Keratinocyte (primary cell): ENCODE measurements at regions not wholly inside any gene's neighbourhood (a gene's known extent, or its start where the extent isn't known, plus 50 kb on each side); places are given as distances from the start of the nearest gene placed in this dataset.

Experiments used
- DNase-seq: peaks from one replicate; pipeline ENCODE4 v3.0.0-alpha.2; 2011; ENCODE audit warnings: low read depth, missing footprints, low spot score
- FAIRE-seq: peaks from 2 replicates; lab custom pipeline; 2011; peaks lifted over from hg19 to GRCh38; lab: Jason Lieb, UNC
- H2AFZ ChIP-seq: 2 replicates; pipeline ENCODE4 v1.6.0; 2012; ENCODE audit warnings: low read length, control low read depth, inconsistent platforms; ENCODE audit not compliant: control insufficient read depth
- H3K27ac ChIP-seq: 2 replicates; pipeline ENCODE4 v1.5.1; 2011; ENCODE audit warnings: low read length; ENCODE audit not compliant: control insufficient read depth, insufficient read depth
- H3K27me3 ChIP-seq: 3 replicates; pipeline ENCODE4 v1.6.0; 2011; ENCODE audit warnings: low read length; ENCODE audit not compliant: control insufficient read depth, insufficient read depth; ENCODE audit errors: extremely low read depth
- H3K36me3 ChIP-seq, 2 experiments: 2 replicates in 1 of 2; 3 replicates in 1 of 2; pipeline ENCODE4 v1.5.1; 2011; ENCODE audit warnings: low read length in 2 of 2, mild to moderate bottlenecking in 1 of 2; ENCODE audit not compliant: control insufficient read depth in 2 of 2, insufficient read depth in 2 of 2; ENCODE audit errors: extremely low read depth in 1 of 2
- H3K4me1 ChIP-seq: 3 replicates; pipeline ENCODE4 v1.5.1; 2011; ENCODE audit warnings: low read length; ENCODE audit not compliant: control insufficient read depth, insufficient read depth; ENCODE audit errors: extremely low read depth
- H3K4me2 ChIP-seq: 3 replicates; pipeline ENCODE4 v1.6.0; 2011; ENCODE audit warnings: low read depth, low read length; ENCODE audit not compliant: control insufficient read depth, insufficient read depth; ENCODE audit errors: extremely low read depth
- H3K4me3 ChIP-seq, 3 experiments: fragments of 200-600 bp in 1 of 3; sonication (generic) in 1 of 3; 2 replicates in 2 of 3; 3 replicates in 1 of 3; pipeline ENCODE4 v1.5.1; 2011 to 2016; ENCODE audit warnings: low read length in 3 of 3, mild to moderate bottlenecking in 3 of 3, control low read depth in 2 of 3, inconsistent platforms in 1 of 3, low read depth in 1 of 3, mixed read lengths in 1 of 3, mixed run types in 1 of 3, moderate library complexity in 1 of 3; ENCODE audit not compliant: control insufficient read depth in 2 of 3, insufficient read depth in 2 of 3; ENCODE audit errors: extremely low read depth in 1 of 3
- H3K79me2 ChIP-seq: 2 replicates; pipeline ENCODE4 v1.6.0; 2012; ENCODE audit warnings: low read length; ENCODE audit not compliant: control insufficient read depth, insufficient read depth
- H3K9ac ChIP-seq: 3 replicates; pipeline ENCODE4 v1.6.0; 2011; ENCODE audit warnings: low read length; ENCODE audit not compliant: control insufficient read depth, insufficient read depth; ENCODE audit errors: extremely low read depth
- H3K9me1 ChIP-seq: 3 replicates; pipeline ENCODE4 v1.6.0; 2011; ENCODE audit warnings: low read length; ENCODE audit not compliant: control insufficient read depth, insufficient read depth; ENCODE audit errors: extremely low read depth
- H3K9me3 ChIP-seq: 2 replicates; pipeline ENCODE4 v1.5.1; 2012; ENCODE audit warnings: low read depth, low read length; ENCODE audit not compliant: control insufficient read depth
- H4K20me1 ChIP-seq: 3 replicates; pipeline ENCODE4 v1.6.0; 2011; ENCODE audit warnings: low read length; ENCODE audit not compliant: control insufficient read depth, insufficient read depth; ENCODE audit errors: extremely low read depth
- CTCF ChIP-seq, 3 experiments: IDR thresholded peaks in 1 of 3; conservative IDR thresholded peaks in 1 of 3; optimal IDR thresholded peaks in 1 of 3; 2 replicates in 2 of 3; 3 replicates in 1 of 3; pipeline versions ENCODE3 to v1.5.1; 2011; ENCODE audit warnings: low read length in 3 of 3, mild to moderate bottlenecking in 3 of 3, moderate library complexity in 2 of 3, control low read depth in 1 of 3, inconsistent platforms in 1 of 3; ENCODE audit not compliant: insufficient read depth in 2 of 3; ENCODE audit errors: extremely low read depth in 1 of 3
- EZH2 ChIP-seq: IDR thresholded peaks from one replicate; pipeline ENCODE4 v1.6.1; 2012; ENCODE audit warnings: inconsistent platforms, mild to moderate bottlenecking, low read length, moderate library complexity
- dilution Hi-C: fragments of 300-500 bp; cut with MboI; formaldehyde crosslinking; loops from one replicate; pipeline ENCODE4 v1.7.0; 2020; ENCODE audit warnings: low sequenced_read_pairs; ENCODE audit not compliant: extremely low pct_ligation_motif_present

GRCh38 chr20:48234951-48235350, 449.7 kb upstream of the SULF2 start:
- Histone ChIP-seq H3K4me3 (no peak overlapping the region), H3K27me3 (peaks cover 13% of the 10 kb centered on the region), H3K4me2 (no peak overlapping the region), H3K9ac (no peak overlapping the region), H3K27ac (no peak overlapping the region), H3K79me2 (no peaks in the 10 kb centered on the region), H3K4me1 (no peaks in the 10 kb centered on the region), H3K9me3 (peaks cover 16% of the 10 kb centered on the region), H3K36me3 (no peaks in the 10 kb centered on the region), H3K9me1 (no peaks in the 10 kb centered on the region), H2AFZ (no peak overlapping the region), H4K20me1 (no peaks in the 10 kb centered on the region)
- DNase-seq = no peak
- FAIRE-seq = no peak
- TF ChIP-seq CTCF (optimal IDR thresholded peaks at IDR 0.05 in 1 of 3, IDR thresholded peaks at IDR 0.05 in 1 of 3, conservative IDR thresholded peaks at IDR 0.05 in 1 of 3; ENCODE audit: extremely low read depth in 1 of 3, insufficient read depth in 2 of 3, low read length in 3 of 3) (no peak), EZH2 (no peak)
- dilution Hi-C loops = no loop called here

DNA sequence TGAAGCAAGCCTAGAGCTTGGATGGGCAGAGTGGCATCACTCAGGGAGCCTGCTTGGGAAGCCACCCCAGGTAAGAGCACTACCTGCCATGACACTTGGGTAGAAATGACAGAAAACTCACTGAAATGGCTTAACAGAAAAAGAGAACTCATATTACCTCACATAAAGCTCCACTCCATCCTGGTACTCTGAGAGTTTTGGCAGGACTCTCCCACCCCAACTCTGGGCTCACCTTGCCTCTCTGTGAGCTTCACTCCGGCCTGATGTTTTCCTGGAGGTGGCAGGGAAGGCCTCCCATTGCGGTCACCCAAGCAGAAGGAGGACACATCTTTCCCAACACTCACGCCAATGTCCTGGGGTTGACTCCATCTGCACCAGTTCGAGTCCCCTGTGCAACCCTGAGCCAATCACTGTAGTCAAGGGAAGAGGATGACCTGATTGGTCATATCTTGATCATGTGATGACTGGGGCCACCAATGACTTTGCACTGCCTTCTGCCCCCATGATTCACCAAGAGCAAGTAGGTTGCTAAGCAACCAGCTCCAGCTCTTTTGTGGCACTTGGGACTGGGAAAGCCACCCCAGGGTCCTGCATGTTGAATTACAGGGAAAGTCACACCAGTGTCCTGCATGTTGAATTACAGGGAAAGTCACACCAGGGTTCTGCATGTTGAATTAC, 446.1 kb upstream of the SULF2 start:
- TF ChIP-seq CTCF (optimal IDR thresholded peaks at IDR 0.05 in 1 of 3, IDR thresholded peaks at IDR 0.05 in 1 of 3, conservative IDR thresholded peaks at IDR 0.05 in 1 of 3; ENCODE audit: extremely low read depth in 1 of 3, insufficient read depth in 2 of 3, low read length in 3 of 3) (no peak), EZH2 (no peak)
- no peak for DNase-seq

More for the DNA sequence above, 446.1 kb upstream of the SULF2 start:
- dilution Hi-C loops = no loop called here
- no peak overlapping the region for H3K4me3 ChIP-seq
- H3K27ac ChIP-seq = no peak overlapping the region
- H3K79me2 ChIP-seq = no peaks in the 10 kb centered on the region
- H3K9ac ChIP-seq = no peak overlapping the region
- H4K20me1 ChIP-seq = no peaks in the 10 kb centered on the region
- no peak overlapping the region for H3K4me2 ChIP-seq
- no peak overlapping the region for H2AFZ ChIP-seq
- peaks cover 7% of the 10 kb centered on the region for H3K27me3 ChIP-seq
- no peaks in the 10 kb centered on the region for H3K36me3 ChIP-seq
- H3K9me3 ChIP-seq = peaks cover 16% of the 10 kb centered on the region
- FAIRE-seq = no peak
- no peaks in the 10 kb centered on the region for H3K9me1 ChIP-seq
- no peaks in the 10 kb centered on the region for H3K4me1 ChIP-seq
